ENCODE measurements at regions not wholly inside any gene's neighbourhood (a gene's known extent, or its start where the extent isn't known, plus 50 kb on each side); places are given as distances from the start of the nearest gene placed in this dataset.

- no peak for DNase-seq (ENCODE audit: low spot score)
Observed at GRCh38 chr4:55218041-55218440, 92.6 kb upstream of the KDR start.

GRCh38 chr4:55237839-55238238 is 108.2 kb upstream of the SRD5A3 start:
- H3K4me3 ChIP-seq, result no peak overlapping the region
- H3K27ac ChIP-seq, result no peak overlapping the region
- TF ChIP-seq CTCF (IDR thresholded peaks at IDR 0.05), result no peak
- DNase-seq (ENCODE audit: low spot score), result no peak

More at GRCh38 chr4:55218041-55218440, 92.6 kb upstream of the KDR start:
- TF ChIP-seq CTCF (IDR thresholded peaks at IDR 0.05), result no peak
- Histone ChIP-seq H3K4me3 (no peak overlapping the region), H3K27ac (no peak overlapping the region)

- no peak for TF ChIP-seq CTCF (IDR thresholded peaks at IDR 0.05)
- H3K27ac ChIP-seq, result no peak overlapping the region
- no peak for DNase-seq (ENCODE audit: low spot score)
- no peak overlapping the region for H3K4me3 ChIP-seq
Observed at GRCh38 chr4:55238407-55238806, 107.6 kb upstream of the SRD5A3 start.

- H3K4me3 ChIP-seq, result no peak overlapping the region
- TF ChIP-seq CTCF (IDR thresholded peaks at IDR 0.05), result no peak
- H3K27ac ChIP-seq, result no peak overlapping the region
- DNase-seq (ENCODE audit: low spot score), result no peak
Observed at GRCh38 chr4:55241461-55241860, 104.6 kb upstream of the SRD5A3 start.

GRCh38 chr4:55242506-55242905 is 103.5 kb upstream of the SRD5A3 start:
- DNase-seq (ENCODE audit: low spot score), result no peak
- no peak for TF ChIP-seq CTCF (IDR thresholded peaks at IDR 0.05)
- no peak overlapping the region for H3K4me3 ChIP-seq
- no peak overlapping the region for H3K27ac ChIP-seq

GRCh38 chr4:55247521-55247920 is 98.5 kb upstream of the SRD5A3 start:
- DNase-seq (ENCODE audit: low spot score), result no peak
- no peak overlapping the region for H3K4me3 ChIP-seq

More at GRCh38 chr4:55247521-55247920, 98.5 kb upstream of the SRD5A3 start:
- H3K27ac ChIP-seq, result no peak overlapping the region
- no peak for TF ChIP-seq CTCF (IDR thresholded peaks at IDR 0.05)

All from coronary artery (tissue), 2 donors.